MG63 (cell line): ENCODE measurements at regions not wholly inside any gene's neighbourhood (a gene's known extent, or its start where the extent isn't known, plus 50 kb on each side); places are given as distances from the start of the nearest gene placed in this dataset.

Source experiments
- DNase-seq: peaks from one replicate; pipeline ENCODE4 v3.0.0-alpha.2; 2020
- H3K27me3 ChIP-seq: fragments of 250-450 bp; sonication (Bioruptor Pico); 2 replicates; pipeline ENCODE4 v1.5.1; 2020; ENCODE audit warnings: mild to moderate bottlenecking, moderate library complexity
- H3K36me3 ChIP-seq: fragments of 250-450 bp; sonication (Bioruptor Pico); 2 replicates; pipeline ENCODE4 v1.5.1; 2020; ENCODE audit warnings: mild to moderate bottlenecking, moderate library complexity
- H3K4me3 ChIP-seq: fragments of 250-450 bp; sonication (Bioruptor Pico); 2 replicates; pipeline ENCODE4 v1.5.1; 2020; ENCODE audit warnings: mild to moderate bottlenecking, moderate library complexity
- H3K9me3 ChIP-seq: fragments of 250-450 bp; sonication (Bioruptor Pico); 2 replicates; pipeline ENCODE4 v1.5.1; 2020; ENCODE audit warnings: mild to moderate bottlenecking, moderate library complexity

DNA sequence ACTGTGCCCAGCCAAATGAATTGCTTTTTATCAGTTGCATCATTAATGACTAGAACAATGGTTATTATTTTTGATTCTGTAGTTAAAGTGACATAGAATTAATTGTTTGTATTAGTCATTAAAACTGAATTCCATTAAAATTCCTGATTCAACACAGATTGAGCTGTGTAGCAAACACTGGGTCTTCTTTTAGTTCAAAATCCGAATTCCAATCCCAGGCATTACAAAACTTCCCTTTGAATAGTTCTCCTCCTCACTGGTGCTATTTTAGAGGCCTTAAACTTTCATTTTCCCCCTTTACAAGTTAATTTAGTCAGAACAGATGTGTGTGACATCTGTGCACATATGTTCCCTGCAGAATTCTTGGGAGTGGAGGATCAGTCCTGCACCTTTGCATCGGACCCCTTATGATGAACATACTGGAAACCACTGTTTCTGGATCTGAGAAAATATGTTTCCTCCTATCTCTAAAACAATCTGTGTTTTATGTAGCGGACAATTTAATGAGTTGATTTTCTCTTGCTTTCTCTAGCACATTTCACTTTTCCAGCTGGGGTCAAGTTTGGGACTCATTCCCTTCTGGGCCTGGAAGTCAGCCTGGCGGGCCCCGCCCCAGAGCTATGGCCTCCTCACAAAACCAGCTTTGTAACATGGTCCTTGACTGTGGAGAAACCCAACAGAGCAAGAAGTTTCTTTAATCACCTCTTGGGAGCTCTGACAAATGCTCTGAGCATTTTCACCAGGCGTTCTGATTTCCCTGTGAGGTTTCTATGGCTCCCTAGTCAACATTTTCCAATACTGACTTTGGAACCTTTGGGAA, 87.9 kb upstream of the MAMDC2 start:
- no peak for DNase-seq

DNA sequence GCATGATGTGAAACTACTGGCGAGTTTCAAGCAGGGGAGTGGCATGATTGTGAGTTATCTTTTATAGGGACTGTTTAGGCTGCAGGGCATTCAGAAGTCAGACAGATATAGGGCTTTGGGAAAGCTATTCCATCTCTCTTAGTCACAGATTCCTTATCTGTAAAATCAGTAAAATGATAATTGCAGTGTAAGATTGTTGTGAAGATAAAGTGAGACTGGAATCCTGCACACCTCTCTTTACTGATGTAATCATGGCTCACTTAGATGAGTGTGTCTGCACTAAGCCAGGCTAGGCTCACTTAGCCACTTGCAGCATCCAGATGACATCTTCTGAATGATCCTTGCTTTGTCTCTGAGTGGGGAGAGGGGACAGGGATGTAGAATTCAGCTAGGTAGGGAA, 81.8 kb upstream of the MAMDC2 start:
- DNase-seq, result no peak
- H3K36me3 ChIP-seq, result no peaks in the 10 kb centered on the region
- no peak overlapping the region for H3K4me3 ChIP-seq
- no peaks in the 10 kb centered on the region for H3K9me3 ChIP-seq
- no peaks in the 10 kb centered on the region for H3K27me3 ChIP-seq

More for the DNA sequence above, 87.9 kb upstream of the MAMDC2 start:
- Histone ChIP-seq H3K4me3 (no peak overlapping the region), H3K36me3 (no peaks in the 10 kb centered on the region), H3K9me3 (no peaks in the 10 kb centered on the region), H3K27me3 (no peaks in the 10 kb centered on the region)

DNA sequence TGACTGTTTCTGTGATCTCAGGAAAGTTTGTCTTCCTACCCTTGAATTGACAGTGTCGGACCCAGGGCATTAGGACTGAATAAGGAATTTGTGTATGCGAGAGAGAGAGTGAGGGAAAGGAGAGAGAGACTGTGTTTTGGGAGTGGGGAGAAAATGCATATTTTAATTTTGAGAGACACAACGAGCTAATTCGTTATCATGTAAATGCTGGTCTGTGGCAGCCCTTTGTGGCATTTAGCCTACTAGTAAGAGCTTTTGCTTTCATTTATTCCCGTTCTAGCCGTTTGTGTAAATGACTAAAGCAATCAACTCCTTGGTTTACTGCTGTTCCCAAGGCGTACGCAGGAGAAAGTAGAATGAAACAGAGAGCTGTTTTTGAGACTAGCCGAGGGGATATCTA, 79.8 kb upstream of the MAMDC2 start:
- H3K4me3 ChIP-seq, result no peak overlapping the region
- no peak for DNase-seq

DNA sequence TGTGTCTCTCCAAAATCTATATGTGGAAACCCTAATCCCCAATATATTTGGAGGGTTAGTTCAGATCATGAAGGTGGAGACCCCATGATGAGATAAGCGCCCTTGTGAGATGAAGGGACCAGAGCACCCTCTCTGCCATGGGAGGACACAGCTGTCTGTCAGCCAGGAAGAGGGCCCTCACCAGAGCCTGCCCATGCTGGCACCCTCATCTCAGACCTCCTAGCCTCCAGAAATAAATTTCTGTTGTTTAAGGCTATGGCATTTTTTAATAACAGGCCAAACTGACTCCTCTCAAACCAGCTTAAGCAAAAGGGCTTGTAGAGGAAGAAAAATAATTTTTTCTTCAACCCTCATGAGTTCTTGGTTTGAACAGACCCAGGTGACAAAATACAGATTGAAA, 79.2 kb upstream of the MAMDC2 start:
- DNase-seq, result no peak
- H3K9me3 ChIP-seq, result no peaks in the 10 kb centered on the region
- no peaks in the 10 kb centered on the region for H3K27me3 ChIP-seq
- H3K36me3 ChIP-seq, result no peaks in the 10 kb centered on the region
- no peak overlapping the region for H3K4me3 ChIP-seq

More for the DNA sequence above, 79.8 kb upstream of the MAMDC2 start:
- Histone ChIP-seq H3K9me3 (no peaks in the 10 kb centered on the region), H3K27me3 (no peaks in the 10 kb centered on the region), H3K36me3 (no peaks in the 10 kb centered on the region)

DNA sequence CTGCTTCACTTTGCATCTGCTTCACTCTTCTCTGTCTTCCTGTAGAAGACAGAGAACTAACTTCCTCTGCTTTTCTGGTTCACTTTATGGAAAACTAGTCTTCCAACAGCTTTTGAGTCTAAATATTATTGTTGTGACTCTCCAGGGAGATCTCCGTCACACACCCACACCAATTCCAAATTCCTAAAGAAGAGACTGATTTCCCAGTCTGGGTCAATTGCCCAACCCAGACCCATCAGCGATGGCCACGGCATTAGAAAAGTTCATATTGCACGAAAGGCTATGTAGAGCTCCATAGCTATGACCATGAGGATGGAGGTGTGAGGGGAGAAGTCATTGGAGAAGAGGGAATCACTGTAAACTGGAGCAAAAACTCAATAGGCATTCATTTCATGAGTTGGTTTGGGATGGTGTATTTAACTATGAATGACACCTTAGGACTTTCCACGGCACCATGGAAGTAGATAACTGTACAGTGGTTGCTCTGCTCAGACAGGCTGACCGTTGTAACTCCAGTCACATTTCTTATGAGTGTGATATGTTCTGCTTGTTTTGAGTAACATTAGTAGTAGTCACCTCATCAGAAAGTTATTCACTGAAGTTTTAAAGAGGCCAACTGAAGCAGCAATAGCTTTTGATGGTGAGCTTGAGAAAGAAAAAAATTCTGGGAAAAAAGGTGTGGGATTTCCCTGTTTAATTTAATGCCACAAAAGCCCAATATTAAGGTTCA, 78.1 kb upstream of the MAMDC2 start:
- no peaks in the 10 kb centered on the region for H3K9me3 ChIP-seq
- no peaks in the 10 kb centered on the region for H3K27me3 ChIP-seq
- no peak for DNase-seq
- H3K4me3 ChIP-seq, result no peak overlapping the region
- H3K36me3 ChIP-seq, result no peaks in the 10 kb centered on the region

DNA sequence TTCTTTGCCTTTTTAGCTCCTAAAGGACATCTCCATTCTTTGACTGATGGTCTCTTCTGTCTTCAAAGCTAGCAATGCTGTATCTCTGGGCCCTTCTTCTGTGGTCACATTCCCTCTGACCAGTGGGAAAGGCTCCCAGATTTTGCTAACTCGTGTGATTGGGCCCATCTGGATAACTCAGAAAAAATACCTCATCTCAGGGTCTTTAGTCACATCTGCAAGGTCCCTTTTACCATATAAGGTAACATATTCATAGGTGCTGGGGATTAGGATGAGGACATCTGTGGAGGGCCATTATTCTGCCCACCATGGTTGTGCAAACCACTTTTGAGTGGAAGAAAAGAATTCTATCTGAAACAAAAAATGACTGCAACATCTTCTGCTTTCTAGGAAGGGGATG, 76.3 kb upstream of the MAMDC2 start:
- no peaks in the 10 kb centered on the region for H3K9me3 ChIP-seq
- DNase-seq, result no peak
- no peaks in the 10 kb centered on the region for H3K36me3 ChIP-seq
- H3K4me3 ChIP-seq, result no peak overlapping the region
- H3K27me3 ChIP-seq, result no peaks in the 10 kb centered on the region

DNA sequence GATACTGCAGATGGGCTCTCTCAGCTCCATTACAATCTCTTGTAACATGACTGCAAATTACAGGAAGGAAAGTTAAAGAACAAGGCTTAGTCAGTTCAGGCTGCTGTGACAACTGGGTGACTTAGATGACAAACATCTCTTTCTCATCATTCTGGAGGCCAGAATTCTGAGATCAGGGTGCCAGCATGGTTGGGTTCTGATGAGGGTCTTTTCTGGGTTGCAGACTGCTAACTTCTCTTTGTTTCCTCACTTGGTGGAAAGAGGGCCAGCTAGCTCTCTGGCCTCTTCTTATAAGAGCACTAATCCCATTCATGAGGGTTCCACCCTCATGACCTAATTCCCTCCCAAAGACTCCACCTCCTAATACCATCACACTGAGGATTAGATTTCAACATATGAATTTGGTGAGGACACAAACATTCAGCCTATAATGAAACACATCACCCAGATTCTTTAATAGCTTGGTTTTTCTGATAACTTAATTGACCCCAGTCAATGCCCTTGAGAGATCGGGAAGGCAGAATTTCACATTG, 73.6 kb upstream of the MAMDC2 start:
- H3K27me3 ChIP-seq, result no peaks in the 10 kb centered on the region
- H3K4me3 ChIP-seq, result no peak overlapping the region
- H3K36me3 ChIP-seq, result no peaks in the 10 kb centered on the region
- DNase-seq, result no peak
- H3K9me3 ChIP-seq, result no peaks in the 10 kb centered on the region

DNA sequence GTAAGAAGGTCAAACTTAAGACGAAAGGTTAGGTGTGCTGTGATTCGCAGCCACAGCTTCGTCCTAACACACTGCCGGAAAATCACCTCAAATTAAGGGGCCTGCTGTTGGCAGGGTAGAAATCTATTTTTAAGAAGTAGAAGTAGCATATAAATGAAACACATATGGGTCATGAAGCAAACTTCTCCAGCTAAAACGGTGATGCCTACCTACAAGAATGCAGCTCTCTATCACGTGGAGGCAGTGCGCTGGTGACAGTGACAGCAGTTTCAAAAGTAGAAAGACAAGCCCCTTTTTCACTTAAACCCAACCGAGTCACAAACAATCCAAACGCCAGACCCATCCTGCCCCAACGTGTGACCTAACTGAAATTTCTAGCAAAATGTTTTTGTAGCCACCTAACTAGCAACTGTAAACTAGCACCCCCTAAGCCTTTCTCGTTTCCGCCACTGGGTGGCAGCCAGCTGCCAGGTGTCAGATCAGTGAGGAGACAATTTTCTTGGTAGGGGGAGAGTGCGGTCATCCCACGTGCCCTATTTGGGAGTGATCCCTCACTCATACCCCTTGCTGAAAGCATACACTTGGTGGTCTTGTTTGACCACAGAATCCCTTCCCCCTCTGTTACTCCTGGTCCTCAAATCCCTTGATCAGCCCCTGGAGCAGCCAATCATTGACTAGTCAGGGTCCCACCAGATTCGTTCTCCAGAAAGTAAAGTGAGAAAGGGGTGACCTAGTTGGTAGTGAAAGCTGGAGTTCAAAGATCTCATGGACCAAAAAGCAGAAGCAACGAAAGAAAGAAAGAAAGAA, 71.8 kb upstream of the MAMDC2 start:
- Histone ChIP-seq H3K4me3 (no peak overlapping the region), H3K36me3 (no peaks in the 10 kb centered on the region), H3K27me3 (no peaks in the 10 kb centered on the region), H3K9me3 (no peaks in the 10 kb centered on the region)
- DNase-seq, result peak; percentile 45

DNA sequence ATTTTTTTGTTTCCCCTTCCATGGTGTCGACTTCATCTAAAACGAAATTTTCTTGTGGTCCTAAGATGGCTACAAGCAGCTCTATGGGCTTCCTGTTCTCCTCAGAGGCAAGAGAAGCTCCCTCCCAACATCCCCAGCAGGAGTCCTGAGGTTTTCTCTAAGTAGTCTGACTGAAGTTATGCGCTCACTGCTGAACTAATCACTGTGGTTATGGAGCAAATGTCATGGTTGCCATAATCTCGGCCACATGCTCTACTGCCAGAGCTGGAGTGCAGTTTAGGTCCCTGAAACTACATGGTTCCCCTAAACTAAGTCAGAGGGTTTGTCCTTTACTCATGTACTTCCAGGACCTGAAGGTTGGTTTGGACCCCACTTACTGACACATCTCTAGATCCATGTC, 68.0 kb upstream of the MAMDC2 start:
- Histone ChIP-seq H3K36me3 (no peaks in the 10 kb centered on the region), H3K4me3 (no peak overlapping the region), H3K9me3 (no peaks in the 10 kb centered on the region), H3K27me3 (no peaks in the 10 kb centered on the region)
- no peak for DNase-seq

DNA sequence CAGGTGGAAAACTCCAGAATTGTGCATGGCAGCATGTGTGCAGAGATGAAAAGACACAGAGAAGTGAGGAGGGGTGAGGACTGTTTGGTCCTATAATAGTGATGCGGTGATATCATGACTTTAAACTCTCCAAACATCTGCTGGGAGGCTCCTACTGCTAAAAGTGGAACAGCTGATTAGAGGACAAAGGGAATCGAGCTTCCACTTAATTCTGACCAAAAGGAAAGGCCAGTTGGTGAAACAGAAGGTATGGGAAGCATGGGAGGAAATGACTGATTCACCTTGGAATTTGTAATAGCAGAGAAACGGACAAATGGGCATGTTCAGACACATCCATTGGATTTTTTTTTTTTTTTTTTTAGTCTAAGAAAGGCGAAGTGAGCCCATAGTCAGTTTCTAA, 67.5 kb upstream of the MAMDC2 start:
- Histone ChIP-seq H3K4me3 (no peak overlapping the region), H3K9me3 (no peaks in the 10 kb centered on the region), H3K27me3 (no peaks in the 10 kb centered on the region), H3K36me3 (no peaks in the 10 kb centered on the region)
- no peak for DNase-seq

DNA sequence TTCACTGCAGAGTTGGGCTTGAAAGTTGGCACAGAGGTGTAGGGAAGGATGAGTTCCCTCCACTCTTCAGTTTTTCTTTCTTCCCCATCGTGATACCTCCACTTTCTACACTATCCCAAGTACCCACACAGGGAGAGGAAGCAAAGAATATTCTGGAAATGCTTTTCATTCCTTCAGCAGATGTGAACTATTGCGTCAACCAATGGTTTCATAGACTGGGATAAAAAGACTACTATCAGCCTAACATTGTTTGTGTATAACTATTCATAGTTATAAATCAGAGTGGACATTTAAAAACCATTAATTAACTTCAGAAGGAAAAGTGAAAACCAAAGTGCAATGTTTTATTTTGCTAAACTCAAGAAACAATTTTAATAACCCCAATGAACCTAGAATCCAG, 63.6 kb upstream of the MAMDC2 start:
- H3K36me3 ChIP-seq, result no peaks in the 10 kb centered on the region
- H3K9me3 ChIP-seq, result no peaks in the 10 kb centered on the region
- H3K27me3 ChIP-seq, result no peaks in the 10 kb centered on the region
- H3K4me3 ChIP-seq, result no peak overlapping the region
- no peak for DNase-seq

DNA sequence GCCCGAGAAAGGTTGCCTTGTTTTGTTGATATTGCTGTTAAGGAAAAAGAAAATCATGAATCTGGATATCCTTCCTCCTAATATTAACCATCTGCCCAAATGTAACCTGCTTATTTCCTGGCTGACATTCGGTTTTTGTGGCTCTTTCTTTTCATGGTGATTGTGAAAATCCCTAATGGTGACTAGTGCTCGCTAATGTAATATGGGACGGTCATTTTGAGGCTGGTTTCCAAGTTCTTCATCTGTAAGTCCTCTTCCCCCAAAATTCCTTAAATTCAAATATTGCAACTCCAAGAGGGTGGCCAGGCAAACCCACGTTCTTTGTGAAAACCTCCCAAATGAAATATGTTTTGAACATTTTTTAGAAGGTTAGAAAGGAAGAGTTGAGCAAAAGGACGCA, 63.1 kb upstream of the MAMDC2 start:
- H3K36me3 ChIP-seq, result no peaks in the 10 kb centered on the region
- DNase-seq, result no peak
- no peaks in the 10 kb centered on the region for H3K27me3 ChIP-seq

DNA sequence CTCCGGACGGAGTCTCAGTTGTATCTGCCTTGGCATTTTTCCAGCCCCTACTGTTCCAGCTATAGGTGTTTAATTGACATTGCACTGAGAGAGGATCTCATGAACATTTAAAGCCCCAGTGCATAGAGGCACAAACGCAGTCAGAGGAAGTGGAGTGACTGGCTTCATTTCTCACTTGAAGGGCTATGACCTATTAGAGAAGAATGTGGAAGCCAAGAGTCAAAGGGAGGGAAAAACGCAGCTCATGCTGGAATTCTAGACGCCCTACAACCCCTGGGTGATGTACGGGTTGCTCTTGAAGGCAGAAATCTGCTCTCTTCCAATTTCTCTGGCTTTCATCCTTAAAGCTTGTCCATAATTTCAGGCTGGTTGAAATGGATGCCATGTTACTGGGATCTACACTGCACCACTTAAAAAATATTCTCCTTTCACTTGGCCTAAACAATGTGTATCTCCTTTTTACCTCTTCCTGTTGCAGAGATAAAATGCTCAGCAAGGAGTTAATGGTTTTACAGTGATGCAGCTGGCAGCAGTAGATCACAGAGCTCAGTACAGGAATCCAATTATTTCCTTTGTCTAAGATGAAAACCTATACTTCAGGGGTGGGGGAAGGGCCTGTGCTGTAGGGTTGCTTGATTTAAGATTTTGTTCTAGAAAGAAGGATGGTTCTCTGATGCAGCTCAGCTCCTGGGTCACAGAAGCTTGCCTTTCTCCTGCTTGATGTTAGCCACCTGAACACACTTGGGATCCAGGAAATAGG, 61.8 kb upstream of the MAMDC2 start:
- H3K4me3 ChIP-seq, result no peak overlapping the region
- no peak for DNase-seq
- no peaks in the 10 kb centered on the region for H3K27me3 ChIP-seq
- no peaks in the 10 kb centered on the region for H3K9me3 ChIP-seq
- H3K36me3 ChIP-seq, result no peaks in the 10 kb centered on the region

More for the DNA sequence above, 63.1 kb upstream of the MAMDC2 start:
- no peaks in the 10 kb centered on the region for H3K9me3 ChIP-seq
- H3K4me3 ChIP-seq, result no peak overlapping the region

DNA sequence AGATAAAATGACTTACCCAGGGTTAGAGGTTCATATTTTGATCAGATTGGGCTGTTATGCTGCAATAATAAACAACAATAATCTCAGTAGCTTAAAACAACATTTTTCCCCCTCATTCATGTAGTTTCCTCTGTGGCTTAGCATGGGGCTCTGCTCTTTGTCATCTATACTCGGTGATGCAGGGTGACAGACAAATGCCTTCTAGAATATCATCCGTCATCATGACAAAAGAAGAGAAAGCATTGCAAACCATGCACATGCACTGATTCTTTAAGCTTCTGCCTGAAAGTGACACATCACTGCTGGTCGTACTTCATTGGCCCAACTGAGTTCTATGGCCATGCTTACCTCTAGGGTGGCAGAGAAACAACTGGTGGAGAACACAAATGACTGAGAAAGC, 58.8 kb upstream of the MAMDC2 start:
- Histone ChIP-seq H3K36me3 (no peaks in the 10 kb centered on the region), H3K4me3 (no peak overlapping the region), H3K9me3 (no peaks in the 10 kb centered on the region), H3K27me3 (no peaks in the 10 kb centered on the region)
- no peak for DNase-seq

DNA sequence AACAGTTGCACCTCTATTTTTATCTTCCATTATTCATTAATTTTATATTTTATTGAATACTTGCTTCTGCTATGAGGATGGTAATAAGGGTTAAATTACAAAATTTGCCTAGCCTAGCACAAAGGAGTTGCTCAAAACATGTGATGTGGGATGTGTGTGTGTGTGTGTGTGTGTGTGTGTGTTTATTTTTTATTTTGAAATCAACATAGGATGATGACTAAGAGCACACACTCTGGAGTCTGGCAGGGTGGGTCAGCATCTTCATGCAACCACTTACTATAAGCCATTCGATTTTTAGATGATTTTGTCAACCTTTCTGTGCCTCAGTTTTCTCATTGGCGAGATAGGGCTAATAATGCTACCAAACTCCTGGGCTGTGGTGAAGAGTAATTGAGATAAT, 57.7 kb upstream of the MAMDC2 start:
- Histone ChIP-seq H3K36me3 (no peaks in the 10 kb centered on the region), H3K27me3 (no peaks in the 10 kb centered on the region), H3K4me3 (no peak overlapping the region), H3K9me3 (no peaks in the 10 kb centered on the region)
- DNase-seq, result no peak

DNA sequence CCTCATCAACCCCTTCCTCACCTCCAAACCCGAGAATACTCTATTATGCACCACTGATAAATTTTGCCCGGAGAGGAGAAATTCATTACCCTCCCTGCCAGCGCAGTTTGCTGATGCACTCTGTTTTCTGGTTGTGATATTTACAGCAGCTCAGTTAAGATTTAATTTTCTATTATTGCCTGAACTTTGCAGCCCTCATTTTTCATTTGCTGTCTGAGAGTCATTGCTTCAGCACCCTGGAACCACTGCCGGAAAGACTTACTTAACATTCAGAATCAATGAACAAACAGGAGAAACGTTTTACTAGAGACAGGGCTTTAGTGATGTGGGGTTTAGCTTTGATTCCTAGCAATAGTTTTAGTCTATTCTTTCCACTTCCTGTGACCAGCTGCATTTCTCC, 56.7 kb upstream of the MAMDC2 start:
- DNase-seq, result no peak
- no peak overlapping the region for H3K4me3 ChIP-seq
- H3K36me3 ChIP-seq, result no peaks in the 10 kb centered on the region
- no peaks in the 10 kb centered on the region for H3K27me3 ChIP-seq
- no peaks in the 10 kb centered on the region for H3K9me3 ChIP-seq
